GM10248 (cell line): ENCODE measurements at regions not wholly inside any gene's neighbourhood (a gene's known extent, or its start where the extent isn't known, plus 50 kb on each side); places are given as distances from the start of the nearest gene placed in this dataset.

Experiments used
- CTCF ChIA-PET: fragments of 300-600 bp; sonication (Branson Sonifier 250); formaldehyde crosslinking; extraction: SDS; loops from one replicate; lab custom pipeline; 2021; ENCODE audit warnings: antibody characterized with exemption; lab: Yijun Ruan, JAX
- POLR2A ChIA-PET: fragments of 350-650 bp; sonication (Branson Sonifier 250); formaldehyde crosslinking; extraction: SDS; loops from one replicate; lab custom pipeline; 2020; ENCODE audit warnings: antibody characterized with exemption; lab: Yijun Ruan, JAX
- DNase-seq: peaks from one replicate; pipeline ENCODE4 v3.0.0; 2012; ENCODE audit errors: extremely low spot score
- TF ChIP-seq, protein P1 (sequence below): IDR thresholded peaks from 2 replicates; pipeline ENCODE4 v1.5.1; 2012; ENCODE audit warnings: mild to moderate bottlenecking, low read depth; ENCODE audit errors: extremely low read depth, missing control alignments, control extremely low read depth

DNA sequence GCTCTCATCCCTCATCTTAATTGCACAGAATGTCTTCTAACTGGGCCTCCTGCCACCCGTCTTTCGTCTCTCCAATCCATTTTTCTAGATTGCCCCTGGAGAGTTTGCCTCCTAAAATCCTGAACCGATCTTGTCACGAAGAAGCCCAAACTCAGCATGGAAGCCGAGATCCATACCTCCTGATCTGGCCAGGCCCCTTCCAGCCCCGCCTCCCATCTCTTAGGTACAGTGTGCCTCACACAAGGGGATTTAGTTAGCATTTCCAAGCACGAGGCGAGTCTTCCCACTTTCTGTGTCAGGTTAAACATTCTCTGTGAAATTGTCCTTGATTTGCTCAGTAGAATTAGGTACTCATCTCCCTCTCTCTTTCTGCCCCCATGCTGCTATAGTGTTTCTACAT lies 80.0 kb upstream of the TENM3 start:
- ChIA-PET POLR2A (no interaction called here), CTCF (interaction anchor here (0.9 kb wide), 1 partner anchor 10 kb away, joined by 3 read pairs; no protein-coding TSS in a partner anchor)
- DNase-seq, result no peak
- TF ChIP-seq, protein P1, sequence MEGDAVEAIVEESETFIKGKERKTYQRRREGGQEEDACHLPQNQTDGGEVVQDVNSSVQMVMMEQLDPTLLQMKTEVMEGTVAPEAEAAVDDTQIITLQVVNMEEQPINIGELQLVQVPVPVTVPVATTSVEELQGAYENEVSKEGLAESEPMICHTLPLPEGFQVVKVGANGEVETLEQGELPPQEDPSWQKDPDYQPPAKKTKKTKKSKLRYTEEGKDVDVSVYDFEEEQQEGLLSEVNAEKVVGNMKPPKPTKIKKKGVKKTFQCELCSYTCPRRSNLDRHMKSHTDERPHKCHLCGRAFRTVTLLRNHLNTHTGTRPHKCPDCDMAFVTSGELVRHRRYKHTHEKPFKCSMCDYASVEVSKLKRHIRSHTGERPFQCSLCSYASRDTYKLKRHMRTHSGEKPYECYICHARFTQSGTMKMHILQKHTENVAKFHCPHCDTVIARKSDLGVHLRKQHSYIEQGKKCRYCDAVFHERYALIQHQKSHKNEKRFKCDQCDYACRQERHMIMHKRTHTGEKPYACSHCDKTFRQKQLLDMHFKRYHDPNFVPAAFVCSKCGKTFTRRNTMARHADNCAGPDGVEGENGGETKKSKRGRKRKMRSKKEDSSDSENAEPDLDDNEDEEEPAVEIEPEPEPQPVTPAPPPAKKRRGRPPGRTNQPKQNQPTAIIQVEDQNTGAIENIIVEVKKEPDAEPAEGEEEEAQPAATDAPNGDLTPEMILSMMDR, result no peak

DNA sequence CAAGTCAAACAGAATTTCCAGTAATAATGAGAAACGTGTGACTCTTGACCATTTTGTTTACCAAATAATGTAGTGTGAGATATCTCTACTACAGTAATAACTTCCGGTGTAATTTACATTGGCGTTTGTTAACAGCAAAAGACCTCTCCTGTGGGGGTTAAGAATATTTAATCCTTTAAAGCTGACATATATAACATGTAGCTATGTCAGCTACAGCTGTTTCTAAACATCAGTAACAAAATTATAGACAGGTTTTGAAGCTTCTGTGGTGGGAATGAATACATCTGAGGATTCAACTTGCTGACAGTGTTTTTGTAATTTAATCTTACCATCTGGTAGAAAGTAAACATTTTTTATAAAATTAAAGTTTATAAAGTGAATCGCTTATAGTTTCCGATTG lies 73.6 kb upstream of the TENM3 start:
- no peak for DNase-seq
- TF ChIP-seq, protein P1, result no peak
- ChIA-PET CTCF (interaction anchor here (0.9 kb wide), 1 partner anchor 18 kb away, joined by 3 read pairs; no protein-coding TSS in a partner anchor), POLR2A (no interaction called here)

GRCh38 chr4:182169987-182170386 lies 73.2 kb upstream of the TENM3 start:
- DNase-seq, result no peak
- TF ChIP-seq, protein P1, result no peak
- ChIA-PET CTCF (interaction anchor here (0.9 kb wide), 1 partner anchor 18 kb away, joined by 3 read pairs; no protein-coding TSS in a partner anchor), POLR2A (no interaction called here)

DNA sequence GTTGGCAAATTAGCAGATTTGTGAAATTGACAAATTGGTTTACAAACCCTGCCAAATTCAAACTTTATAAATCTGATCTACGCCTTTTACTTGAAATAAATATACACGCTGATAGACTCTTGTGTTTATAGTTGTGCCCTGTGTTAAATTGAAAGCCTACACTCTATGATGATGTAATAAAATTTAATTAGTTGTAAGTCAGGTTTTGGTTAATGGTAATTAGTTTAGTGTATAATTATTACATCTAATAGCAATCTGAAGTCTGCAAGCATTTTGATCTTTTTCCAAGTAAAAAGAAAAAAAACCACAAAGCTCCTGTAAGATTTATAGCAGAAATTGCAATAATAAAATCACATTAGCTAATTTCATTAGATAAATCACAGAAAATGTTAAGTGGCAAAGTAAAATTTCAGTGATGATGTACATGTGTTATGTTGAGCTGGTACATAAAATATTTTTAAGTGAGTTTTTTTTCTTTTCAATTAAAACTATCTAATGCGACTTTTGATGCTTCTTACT lies 72.7 kb upstream of the TENM3 start:
- POLR2A ChIA-PET, result no interaction called here
- DNase-seq, result no peak
- TF ChIP-seq, protein P1, result no peak
- CTCF ChIA-PET, result interaction anchor here (0.9 to 1.1 kb wide), 2 partner anchors 19 to 29 kb away, joined by 3 read pairs; no protein-coding TSS in a partner anchor

GRCh38 chr4:182174979-182175378 lies 68.2 kb upstream of the TENM3 start:
- CTCF ChIA-PET, result no interaction called here
- POLR2A ChIA-PET, result no interaction called here
- no peak for DNase-seq
- TF ChIP-seq, protein P1, result no peak

- TF ChIP-seq, protein P1, result no peak
- POLR2A ChIA-PET, result no interaction called here
- DNase-seq, result no peak
- CTCF ChIA-PET, result no interaction called here
Observed at GRCh38 chr4:182175788-182176519, 67.2 kb upstream of the TENM3 start.
